ENCODE measurements at regions not wholly inside any gene's neighbourhood (a gene's known extent, or its start where the extent isn't known, plus 50 kb on each side); places are given as distances from the start of the nearest gene placed in this dataset.

DNA sequence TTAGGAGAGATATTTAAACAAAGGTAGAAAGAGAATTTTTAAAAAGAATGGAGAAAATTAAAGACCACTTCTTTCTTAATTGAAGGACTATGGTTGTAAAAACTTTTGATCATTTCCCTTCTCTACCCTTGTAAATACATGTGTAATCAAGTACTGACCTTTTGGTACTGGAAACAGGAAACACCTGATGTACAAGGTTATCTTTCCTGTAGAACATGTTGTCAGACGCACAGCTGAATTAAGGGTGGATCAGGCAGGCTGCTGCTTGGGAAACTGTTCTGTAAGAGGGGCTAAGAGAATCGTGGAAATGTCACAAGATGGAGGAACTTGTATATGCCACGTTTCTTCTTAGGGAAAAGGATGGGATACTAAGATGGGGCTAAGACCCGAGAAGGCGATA lies 341.6 kb downstream of the ZNF608 start:
- TF ChIP-seq, protein P1, sequence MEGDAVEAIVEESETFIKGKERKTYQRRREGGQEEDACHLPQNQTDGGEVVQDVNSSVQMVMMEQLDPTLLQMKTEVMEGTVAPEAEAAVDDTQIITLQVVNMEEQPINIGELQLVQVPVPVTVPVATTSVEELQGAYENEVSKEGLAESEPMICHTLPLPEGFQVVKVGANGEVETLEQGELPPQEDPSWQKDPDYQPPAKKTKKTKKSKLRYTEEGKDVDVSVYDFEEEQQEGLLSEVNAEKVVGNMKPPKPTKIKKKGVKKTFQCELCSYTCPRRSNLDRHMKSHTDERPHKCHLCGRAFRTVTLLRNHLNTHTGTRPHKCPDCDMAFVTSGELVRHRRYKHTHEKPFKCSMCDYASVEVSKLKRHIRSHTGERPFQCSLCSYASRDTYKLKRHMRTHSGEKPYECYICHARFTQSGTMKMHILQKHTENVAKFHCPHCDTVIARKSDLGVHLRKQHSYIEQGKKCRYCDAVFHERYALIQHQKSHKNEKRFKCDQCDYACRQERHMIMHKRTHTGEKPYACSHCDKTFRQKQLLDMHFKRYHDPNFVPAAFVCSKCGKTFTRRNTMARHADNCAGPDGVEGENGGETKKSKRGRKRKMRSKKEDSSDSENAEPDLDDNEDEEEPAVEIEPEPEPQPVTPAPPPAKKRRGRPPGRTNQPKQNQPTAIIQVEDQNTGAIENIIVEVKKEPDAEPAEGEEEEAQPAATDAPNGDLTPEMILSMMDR (IDR thresholded peaks at IDR 0.05; ENCODE audit: extremely low read depth, insufficient read depth, missing control alignments): no peak
- no peak for DNase-seq (ENCODE audit: low spot score)
- in situ Hi-C loops (cut with MboI; ENCODE audit: low pct_unique_long_range_greater_than_20kb, low sequenced_read_pairs, unreplicated experiment): no loop called here

DNA sequence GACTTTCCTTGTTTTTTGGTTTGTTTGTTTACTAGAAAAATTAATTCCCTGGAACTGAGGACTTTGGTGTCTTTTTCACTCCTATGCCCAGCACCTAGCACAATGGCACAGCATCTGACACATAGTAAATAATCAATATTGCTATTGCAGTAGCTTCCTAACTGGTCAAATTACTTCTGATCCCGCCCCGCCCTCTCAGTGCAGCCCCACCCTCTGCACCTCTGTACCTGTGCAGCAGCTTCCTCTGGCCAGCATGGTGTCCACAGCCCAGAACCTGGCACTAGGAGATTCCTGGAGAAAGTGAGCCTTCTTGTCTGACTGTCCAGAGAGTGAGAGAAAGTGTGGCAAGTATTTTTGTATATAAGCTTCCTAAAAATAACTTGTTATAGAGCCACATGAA lies 343.2 kb downstream of the ZNF608 start:
- TF ChIP-seq, protein P1 (IDR thresholded peaks at IDR 0.05; ENCODE audit: extremely low read depth, insufficient read depth, missing control alignments): no peak
- in situ Hi-C loops (cut with MboI; ENCODE audit: low pct_unique_long_range_greater_than_20kb, low sequenced_read_pairs, unreplicated experiment): no loop called here
- DNase-seq (ENCODE audit: low spot score): no peak

- DNase-seq (ENCODE audit: low spot score): no peak
- TF ChIP-seq, protein P1 (IDR thresholded peaks at IDR 0.05; ENCODE audit: extremely low read depth, insufficient read depth, missing control alignments): no peak
- in situ Hi-C loops (cut with MboI; ENCODE audit: low pct_unique_long_range_greater_than_20kb, low sequenced_read_pairs, unreplicated experiment): no loop called here
Measured at GRCh38 chr5:124402144-124402581, 344.3 kb downstream of the ZNF608 start.

DNA sequence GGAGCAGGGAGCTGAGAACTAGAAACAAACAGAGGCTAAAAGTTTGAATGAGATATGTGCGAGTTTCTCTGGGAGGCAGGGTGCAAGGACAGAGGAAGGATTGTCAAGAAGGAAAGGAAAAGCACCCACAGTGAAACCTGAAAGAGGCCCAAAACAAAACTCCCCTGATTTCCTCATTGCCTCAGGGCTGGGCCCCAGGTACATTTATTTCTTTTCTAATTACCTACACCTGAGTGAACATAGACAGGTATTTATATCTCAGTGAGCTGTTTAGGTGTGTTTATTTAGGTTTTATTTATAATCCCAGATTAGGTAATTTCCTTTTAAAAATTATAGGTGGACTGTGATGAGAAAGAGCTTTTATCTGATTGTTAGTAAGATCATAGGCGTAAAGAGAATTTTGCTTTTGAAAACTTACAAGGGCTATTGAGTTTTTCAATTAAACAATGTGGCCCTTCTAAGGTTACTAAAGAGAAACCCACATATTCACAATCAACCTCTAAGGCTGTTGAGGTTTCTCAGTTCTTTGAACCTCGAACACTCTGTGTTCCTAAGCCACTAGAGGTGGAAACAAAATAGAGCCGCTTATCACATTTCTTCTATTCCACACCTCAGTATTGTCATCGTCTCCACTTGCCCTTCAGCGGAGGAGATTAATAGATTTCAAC lies 344.8 kb downstream of the ZNF608 start:
- in situ Hi-C loops (cut with MboI; ENCODE audit: low pct_unique_long_range_greater_than_20kb, low sequenced_read_pairs, unreplicated experiment): no loop called here
- no peak for DNase-seq (ENCODE audit: low spot score)

GRCh38 chr5:124399426-124399961 lies 346.9 kb downstream of the ZNF608 start:
- in situ Hi-C loops (cut with MboI; ENCODE audit: low pct_unique_long_range_greater_than_20kb, low sequenced_read_pairs, unreplicated experiment): no loop called here
- TF ChIP-seq, protein P1 (IDR thresholded peaks at IDR 0.05; ENCODE audit: extremely low read depth, insufficient read depth, missing control alignments): no peak
- DNase-seq (ENCODE audit: low spot score): no peak

More for the DNA sequence above, 344.8 kb downstream of the ZNF608 start:
- TF ChIP-seq, protein P1 (IDR thresholded peaks at IDR 0.05; ENCODE audit: extremely low read depth, insufficient read depth, missing control alignments): no peak

- in situ Hi-C loops (cut with MboI; ENCODE audit: low pct_unique_long_range_greater_than_20kb, low sequenced_read_pairs, unreplicated experiment): no loop called here
Measured at GRCh38 chr5:124398460-124398859, 348.0 kb downstream of the ZNF608 start.

More at GRCh38 chr5:124398460-124398859, 348.0 kb downstream of the ZNF608 start:
- TF ChIP-seq, protein P1 (IDR thresholded peaks at IDR 0.05; ENCODE audit: extremely low read depth, insufficient read depth, missing control alignments): no peak
- DNase-seq (ENCODE audit: low spot score): no peak
